Loucy (cell line): ENCODE measurements at regions not wholly inside any gene's neighbourhood (a gene's known extent, or its start where the extent isn't known, plus 50 kb on each side); places are given as distances from the start of the nearest gene placed in this dataset.

Experiments used
- H2AFZ ChIP-seq: fragments of 200-600 bp; sonication (generic); 2 replicates; pipeline ENCODE4 v1.6.0; 2016; ENCODE audit warnings: antibody characterized with exemption, mild to moderate bottlenecking, low read length, moderate library complexity
- H3F3A ChIP-seq: fragments of 200-600 bp; 2 replicates; pipeline ENCODE4 v1.6.0; 2016; ENCODE audit warnings: antibody characterized with exemption, low read depth, mild to moderate bottlenecking
- H3K27me3 ChIP-seq: fragments of 200-600 bp; sonication (generic); 2 replicates; pipeline ENCODE4 v1.6.1; 2014; ENCODE audit warnings: low read length, mild to moderate bottlenecking; ENCODE audit not compliant: insufficient read depth, poor library complexity, severe bottlenecking
- H3K36me3 ChIP-seq: fragments of 200-600 bp; sonication (generic); 2 replicates; pipeline ENCODE4 v1.6.1; 2016; ENCODE audit warnings: low read length; ENCODE audit not compliant: insufficient read depth
- H3K4me1 ChIP-seq: fragments of 200-600 bp; sonication (generic); 2 replicates; pipeline ENCODE4 v1.5.1; 2014; ENCODE audit warnings: low read length, mild to moderate bottlenecking; ENCODE audit not compliant: insufficient read depth, poor library complexity, severe bottlenecking
- H3K4me2 ChIP-seq: fragments of 200-600 bp; sonication (generic); 2 replicates; pipeline ENCODE4 v1.6.0; 2014; ENCODE audit warnings: antibody characterized with exemption, low read length, low read depth, mild to moderate bottlenecking; ENCODE audit not compliant: poor library complexity, severe bottlenecking
- H3K4me3 ChIP-seq: fragments of 200-600 bp; sonication (generic); 2 replicates; pipeline ENCODE4 v1.5.1; 2014; ENCODE audit warnings: low read length, mild to moderate bottlenecking, mixed read lengths; ENCODE audit not compliant: poor library complexity, severe bottlenecking
- H3K79me2 ChIP-seq: fragments of 200-600 bp; sonication (generic); 2 replicates; pipeline ENCODE4 v1.6.1; 2014; ENCODE audit warnings: low read length; ENCODE audit not compliant: insufficient read depth
- H3K9ac ChIP-seq: fragments of 200-600 bp; sonication (generic); 2 replicates; pipeline ENCODE4 v1.6.0; 2014; ENCODE audit warnings: mild to moderate bottlenecking, low read depth, low read length, moderate library complexity; ENCODE audit not compliant: poor library complexity, severe bottlenecking
- H3K9me2 ChIP-seq: fragments of 200-600 bp; sonication (generic); replicated peaks from 2 replicates; pipeline ENCODE4 v1.6.1; 2016; ENCODE audit warnings: low read depth, low read length, mixed read lengths
- H3K9me3 ChIP-seq: fragments of 200-600 bp; sonication (generic); 2 replicates; pipeline ENCODE4 v1.6.1; 2014; ENCODE audit warnings: mild to moderate bottlenecking, antibody characterized with exemption, low read length, low read depth; ENCODE audit not compliant: insufficient read depth
- H4K20me1 ChIP-seq: fragments of 200-600 bp; sonication (generic); 2 replicates; pipeline ENCODE4 v1.6.0; 2014; ENCODE audit warnings: antibody characterized with exemption, low read length, mild to moderate bottlenecking; ENCODE audit not compliant: insufficient read depth, poor library complexity, severe bottlenecking
- EZH2phosphoT487 ChIP-seq: fragments of 200-600 bp; IDR thresholded peaks from 2 replicates; pipeline ENCODE4 v1.6.1; 2018; ENCODE audit warnings: antibody characterized with exemption, mild to moderate bottlenecking, moderate library complexity, borderline replicate concordance
- TF ChIP-seq, protein P1 (sequence below): fragments of 200-600 bp; sonication (generic); conservative IDR thresholded peaks from 2 replicates; pipeline ENCODE4 v1.5.1; 2014; ENCODE audit warnings: mild to moderate bottlenecking, antibody characterized with exemption, low read length

DNA sequence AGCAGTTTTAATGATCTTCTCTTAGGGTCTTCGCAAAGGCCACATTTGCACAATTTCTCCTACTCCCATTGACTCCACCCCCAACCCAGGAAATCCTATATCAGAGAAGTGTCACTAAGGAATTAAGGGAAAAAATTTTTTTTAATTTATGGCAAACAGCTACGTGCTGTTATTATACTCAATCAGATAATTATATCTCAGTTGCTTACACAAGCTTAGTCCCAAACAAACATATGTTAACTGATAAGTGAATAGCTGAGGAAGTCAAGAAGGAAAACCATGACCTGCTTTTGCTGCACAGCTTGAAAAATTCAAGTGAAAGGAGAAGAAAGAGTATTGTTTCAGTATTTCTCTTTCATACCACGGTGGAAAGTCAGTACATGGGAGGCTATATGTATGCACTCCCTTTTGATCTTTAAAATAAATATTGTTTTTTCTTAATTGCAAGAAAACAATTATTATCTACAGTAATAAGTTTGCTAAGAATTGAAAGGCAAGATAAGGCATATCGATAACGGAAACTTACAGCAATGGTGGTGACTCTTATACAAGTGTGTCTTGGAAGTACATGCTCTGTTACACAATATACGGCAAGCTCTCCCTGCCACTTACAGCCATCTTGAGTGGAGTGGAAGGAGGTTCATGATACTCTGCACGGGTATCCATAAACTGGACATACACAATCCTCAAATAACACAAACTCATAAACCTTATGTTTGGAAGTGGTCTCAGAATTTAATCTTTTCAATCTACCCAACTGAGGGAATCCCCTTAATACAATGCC lies 167.9 kb upstream of the FREM1 start:
- H3K9ac ChIP-seq, result no peak overlapping the region
- no peaks in the 10 kb centered on the region for H3K9me2 ChIP-seq
- no peaks in the 10 kb centered on the region for H3K36me3 ChIP-seq
- TF ChIP-seq EZH2phosphoT487, result no peak
- TF ChIP-seq, protein P1, sequence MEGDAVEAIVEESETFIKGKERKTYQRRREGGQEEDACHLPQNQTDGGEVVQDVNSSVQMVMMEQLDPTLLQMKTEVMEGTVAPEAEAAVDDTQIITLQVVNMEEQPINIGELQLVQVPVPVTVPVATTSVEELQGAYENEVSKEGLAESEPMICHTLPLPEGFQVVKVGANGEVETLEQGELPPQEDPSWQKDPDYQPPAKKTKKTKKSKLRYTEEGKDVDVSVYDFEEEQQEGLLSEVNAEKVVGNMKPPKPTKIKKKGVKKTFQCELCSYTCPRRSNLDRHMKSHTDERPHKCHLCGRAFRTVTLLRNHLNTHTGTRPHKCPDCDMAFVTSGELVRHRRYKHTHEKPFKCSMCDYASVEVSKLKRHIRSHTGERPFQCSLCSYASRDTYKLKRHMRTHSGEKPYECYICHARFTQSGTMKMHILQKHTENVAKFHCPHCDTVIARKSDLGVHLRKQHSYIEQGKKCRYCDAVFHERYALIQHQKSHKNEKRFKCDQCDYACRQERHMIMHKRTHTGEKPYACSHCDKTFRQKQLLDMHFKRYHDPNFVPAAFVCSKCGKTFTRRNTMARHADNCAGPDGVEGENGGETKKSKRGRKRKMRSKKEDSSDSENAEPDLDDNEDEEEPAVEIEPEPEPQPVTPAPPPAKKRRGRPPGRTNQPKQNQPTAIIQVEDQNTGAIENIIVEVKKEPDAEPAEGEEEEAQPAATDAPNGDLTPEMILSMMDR, result no peak
- no peak overlapping the region for H3K4me2 ChIP-seq
- H3K27me3 ChIP-seq, result no peaks in the 10 kb centered on the region
- no peak overlapping the region for H3K4me3 ChIP-seq
- no peaks in the 10 kb centered on the region for H4K20me1 ChIP-seq
- H2AFZ ChIP-seq, result no peak overlapping the region
- no peaks in the 10 kb centered on the region for H3F3A ChIP-seq
- H3K79me2 ChIP-seq, result no peaks in the 10 kb centered on the region
- no peaks in the 10 kb centered on the region for H3K4me1 ChIP-seq
- H3K9me3 ChIP-seq, result no peaks in the 10 kb centered on the region

DNA sequence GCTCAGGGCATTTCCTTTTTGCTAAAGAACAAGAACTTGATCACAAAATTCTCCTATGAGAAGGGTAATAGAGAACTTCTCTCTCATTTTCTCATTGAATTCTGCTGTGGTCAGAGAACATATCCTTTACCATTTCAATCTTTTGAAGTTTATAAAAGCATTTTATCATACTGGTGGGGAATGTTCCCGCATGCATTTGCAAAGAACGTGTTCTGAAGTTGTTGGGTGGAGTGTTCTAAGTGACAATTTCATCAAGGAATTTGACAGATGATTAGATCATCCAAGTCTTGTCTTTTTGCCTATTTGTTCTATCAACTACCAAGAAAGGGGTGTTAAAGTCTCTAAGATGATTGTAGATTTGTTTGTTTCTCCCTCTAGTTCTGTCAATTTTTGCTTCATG lies 163.4 kb upstream of the FREM1 start:
- H3K9me3 ChIP-seq, result no peaks in the 10 kb centered on the region
- no peaks in the 10 kb centered on the region for H4K20me1 ChIP-seq
- no peaks in the 10 kb centered on the region for H3F3A ChIP-seq
- no peaks in the 10 kb centered on the region for H3K9me2 ChIP-seq
- H3K4me2 ChIP-seq, result no peak overlapping the region
- no peaks in the 10 kb centered on the region for H3K27me3 ChIP-seq
- H3K4me1 ChIP-seq, result no peaks in the 10 kb centered on the region
- no peak for TF ChIP-seq EZH2phosphoT487
- TF ChIP-seq, protein P1, result no peak
- no peaks in the 10 kb centered on the region for H3K79me2 ChIP-seq
- H3K9ac ChIP-seq, result no peak overlapping the region
- no peak overlapping the region for H3K4me3 ChIP-seq
- H3K36me3 ChIP-seq, result no peaks in the 10 kb centered on the region
- H2AFZ ChIP-seq, result no peak overlapping the region

DNA sequence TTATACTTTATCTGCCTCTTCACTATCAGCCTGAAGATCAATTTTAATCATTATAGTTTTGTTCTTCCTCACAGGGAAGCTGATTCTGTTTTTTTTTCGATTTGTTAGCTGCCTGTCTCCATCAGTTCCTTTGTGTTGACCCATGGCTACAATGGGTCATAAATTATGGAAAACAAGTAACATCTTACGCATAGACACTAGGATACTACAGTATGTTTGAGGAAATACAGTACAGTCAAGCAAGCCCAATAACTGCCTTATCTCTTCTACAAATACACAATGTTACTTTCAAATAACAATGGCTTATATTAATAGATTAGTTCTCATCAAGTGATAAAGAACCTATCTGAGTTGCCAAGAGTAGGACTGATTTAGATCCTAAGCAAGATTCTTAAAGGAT lies 160.5 kb upstream of the FREM1 start:
- H3K9me3 ChIP-seq, result no peaks in the 10 kb centered on the region
- H3K27me3 ChIP-seq, result no peaks in the 10 kb centered on the region
- no peaks in the 10 kb centered on the region for H4K20me1 ChIP-seq
- H3K79me2 ChIP-seq, result no peaks in the 10 kb centered on the region
- no peaks in the 10 kb centered on the region for H3K4me1 ChIP-seq
- H3K9ac ChIP-seq, result no peak overlapping the region
- no peak overlapping the region for H2AFZ ChIP-seq
- H3F3A ChIP-seq, result no peaks in the 10 kb centered on the region
- H3K4me2 ChIP-seq, result no peak overlapping the region
- H3K4me3 ChIP-seq, result no peak overlapping the region
- H3K36me3 ChIP-seq, result no peaks in the 10 kb centered on the region
- H3K9me2 ChIP-seq, result no peaks in the 10 kb centered on the region
- TF ChIP-seq, protein P1, result no peak
- no peak for TF ChIP-seq EZH2phosphoT487
